AG09309 (cell line): ENCODE measurements at regions not wholly inside any gene's neighbourhood (a gene's known extent, or its start where the extent isn't known, plus 50 kb on each side); places are given as distances from the start of the nearest gene placed in this dataset.

ENCODE experiments used
- DNase-seq: peaks from one replicate; pipeline ENCODE4 v3.0.0-alpha.2; 2010; ENCODE audit warnings: low read depth
- H3K4me3 ChIP-seq: 2 replicates; pipeline ENCODE4 v1.5.1; 2011; ENCODE audit warnings: mild to moderate bottlenecking, low read depth, low read length, moderate library complexity; ENCODE audit not compliant: control insufficient read depth
- CTCF ChIP-seq: IDR thresholded peaks from 2 replicates; pipeline ENCODE4 v1.5.1; 2011; ENCODE audit warnings: mild to moderate bottlenecking, low read depth, low read length, inconsistent platforms; ENCODE audit not compliant: insufficient read depth, control insufficient read depth; ENCODE audit errors: missing control alignments

- no peak overlapping the region for H3K4me3 ChIP-seq
- TF ChIP-seq CTCF = no peak
- no peak for DNase-seq
Measured at GRCh38 chr12:94712815-94713515, 62.6 kb upstream of the TMCC3 start.

- TF ChIP-seq CTCF = peak; percentile 52
- DNase-seq = no peak
- no peak overlapping the region for H3K4me3 ChIP-seq
Measured at GRCh38 chr12:94710933-94711332, 60.6 kb upstream of the TMCC3 start.

GRCh38 chr12:94707892-94708291, 57.5 kb upstream of the TMCC3 start:
- no peak for DNase-seq
- no peak for TF ChIP-seq CTCF
- H3K4me3 ChIP-seq = no peak overlapping the region

- no peak overlapping the region for H3K4me3 ChIP-seq
- DNase-seq = no peak
- TF ChIP-seq CTCF = no peak
Measured at GRCh38 chr12:94707036-94707435, 56.7 kb upstream of the TMCC3 start.

- no peak for TF ChIP-seq CTCF
- no peak for DNase-seq
- H3K4me3 ChIP-seq = no peak overlapping the region
Measured at GRCh38 chr12:94706250-94706661, 55.9 kb upstream of the TMCC3 start.

- TF ChIP-seq CTCF = no peak
- DNase-seq = no peak
- H3K4me3 ChIP-seq = no peak overlapping the region
Measured at GRCh38 chr12:94705676-94706075, 55.3 kb upstream of the TMCC3 start.
